ENCODE measurements at regions not wholly inside any gene's neighbourhood (a gene's known extent, or its start where the extent isn't known, plus 50 kb on each side); places are given as distances from the start of the nearest gene placed in this dataset.
"Not testable (repeated sequence)": the region's sequence is repeated elsewhere in the genome, so short reads cannot be mapped to it uniquely, and the experiment has no call there.

DNA sequence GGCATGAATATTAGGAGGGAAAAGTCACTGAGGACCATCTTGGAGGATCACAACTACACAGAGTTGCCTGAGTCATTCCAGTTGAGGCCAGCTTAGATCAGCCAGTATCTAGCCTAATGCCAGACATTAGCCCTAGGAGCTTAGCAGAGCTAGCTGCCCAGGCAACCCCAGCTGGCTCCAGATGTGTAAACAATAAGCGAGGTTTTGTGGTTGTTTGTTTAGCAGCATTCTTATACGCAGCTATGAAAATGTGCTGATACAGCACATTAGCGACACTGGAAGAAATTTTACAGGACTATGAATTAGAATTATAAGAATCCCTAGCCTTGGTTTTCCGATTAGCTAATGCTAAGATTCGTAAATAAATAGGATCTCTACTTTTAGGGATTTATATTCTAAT lies 59.3 kb downstream of the BTBD3 start:
- DNase-seq: no peak

DNA sequence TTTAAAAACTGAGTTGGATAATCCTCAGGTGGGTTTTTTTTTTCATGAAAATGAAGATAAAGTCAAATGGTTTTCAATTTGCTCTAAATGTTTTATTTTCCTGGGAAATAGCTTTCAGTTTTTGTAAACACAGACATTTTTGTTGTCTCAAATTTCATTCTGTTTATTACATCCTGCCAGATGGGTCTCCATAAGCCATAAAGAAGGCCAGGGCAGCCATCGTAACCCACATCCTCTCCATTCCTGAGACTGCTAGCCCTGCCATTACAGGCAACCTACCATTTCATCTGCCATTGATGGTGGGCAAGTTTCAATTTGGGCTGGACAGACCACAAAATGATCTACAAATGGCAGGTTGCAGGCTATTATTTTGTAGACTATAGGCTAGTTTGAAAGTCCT lies 60.8 kb downstream of the BTBD3 start:
- DNase-seq: no peak

DNA sequence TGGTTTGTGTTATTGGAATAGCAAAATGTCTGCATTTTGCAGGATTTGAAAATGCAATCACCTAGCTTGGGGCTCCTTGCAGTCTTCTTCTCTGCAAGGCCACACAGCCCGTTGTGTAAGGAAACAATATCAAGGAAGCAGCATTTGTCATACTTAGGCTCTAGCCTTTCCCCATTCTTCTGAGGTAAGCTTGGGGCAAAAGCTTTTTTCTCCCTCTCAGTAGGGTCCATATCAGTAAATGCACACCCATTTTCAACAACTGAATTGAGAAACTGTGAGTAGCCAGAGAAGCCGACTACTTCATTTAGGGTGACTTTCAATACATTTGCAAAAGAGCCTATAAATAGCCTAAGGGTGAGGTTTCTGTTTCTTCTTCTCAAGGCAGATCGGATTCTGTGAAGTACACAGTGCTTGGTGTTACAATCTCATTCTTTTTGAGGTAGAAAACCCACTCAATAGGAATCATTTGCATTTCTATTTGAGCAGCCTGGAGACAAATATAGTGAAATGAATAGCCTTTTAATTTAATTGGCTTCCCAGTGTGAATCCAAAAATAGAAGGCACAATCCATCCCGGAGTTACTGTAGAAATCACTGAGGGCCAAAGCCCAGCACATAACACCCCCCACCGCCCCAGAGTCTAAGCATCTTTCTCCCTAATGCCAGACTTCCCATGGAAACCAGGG lies 61.8 kb downstream of the BTBD3 start:
- no peak for DNase-seq

DNA sequence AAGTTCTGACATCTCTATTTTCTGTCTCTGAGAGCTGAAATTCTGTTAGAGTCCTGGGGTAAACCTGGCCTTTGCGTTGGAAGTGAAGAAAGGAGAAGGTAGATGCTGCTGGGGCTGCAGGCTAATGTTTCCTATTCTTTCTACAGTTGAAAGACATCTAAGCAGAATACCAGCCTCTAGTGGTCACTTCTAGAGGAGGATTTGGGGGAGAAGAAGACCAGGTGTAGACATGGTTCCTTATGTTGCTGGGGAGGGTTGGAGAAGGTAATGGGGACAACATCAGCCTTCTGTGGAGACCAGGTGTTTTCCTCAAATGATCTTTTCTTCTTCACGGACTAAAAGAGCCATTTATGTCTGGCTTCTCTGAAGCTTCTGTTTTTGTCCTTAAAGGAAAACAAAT lies 62.6 kb downstream of the BTBD3 start:
- no peak for DNase-seq

DNA sequence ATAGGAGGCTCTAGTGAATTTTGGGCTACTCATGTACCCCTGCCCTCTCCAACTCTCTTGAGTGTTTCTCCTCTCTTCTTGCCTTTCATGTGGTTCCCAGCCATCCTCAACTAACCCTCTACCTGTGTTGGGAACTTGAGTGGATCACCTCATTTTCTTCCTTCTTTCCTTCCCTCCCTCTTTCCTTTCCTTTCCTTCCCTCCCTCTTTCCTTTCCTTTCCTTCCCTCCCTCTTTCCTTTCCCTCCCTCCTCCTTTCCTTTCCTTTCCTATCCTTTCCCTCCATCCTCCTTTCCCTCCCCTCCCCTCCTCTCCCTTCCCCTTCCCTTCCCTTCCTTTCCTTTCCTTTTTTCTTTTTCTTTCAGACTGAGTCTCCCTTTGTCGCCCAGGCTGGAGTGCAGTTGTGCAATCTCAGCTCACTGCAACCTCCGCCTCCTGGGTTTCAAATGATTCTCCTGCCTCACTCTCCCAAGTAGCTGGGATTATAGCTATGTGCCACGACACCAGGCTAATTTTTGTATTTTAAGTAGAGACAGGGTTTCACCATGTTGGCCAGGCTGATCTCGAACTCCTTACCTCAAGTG lies 63.8 kb downstream of the BTBD3 start:
- no peak for DNase-seq

DNA sequence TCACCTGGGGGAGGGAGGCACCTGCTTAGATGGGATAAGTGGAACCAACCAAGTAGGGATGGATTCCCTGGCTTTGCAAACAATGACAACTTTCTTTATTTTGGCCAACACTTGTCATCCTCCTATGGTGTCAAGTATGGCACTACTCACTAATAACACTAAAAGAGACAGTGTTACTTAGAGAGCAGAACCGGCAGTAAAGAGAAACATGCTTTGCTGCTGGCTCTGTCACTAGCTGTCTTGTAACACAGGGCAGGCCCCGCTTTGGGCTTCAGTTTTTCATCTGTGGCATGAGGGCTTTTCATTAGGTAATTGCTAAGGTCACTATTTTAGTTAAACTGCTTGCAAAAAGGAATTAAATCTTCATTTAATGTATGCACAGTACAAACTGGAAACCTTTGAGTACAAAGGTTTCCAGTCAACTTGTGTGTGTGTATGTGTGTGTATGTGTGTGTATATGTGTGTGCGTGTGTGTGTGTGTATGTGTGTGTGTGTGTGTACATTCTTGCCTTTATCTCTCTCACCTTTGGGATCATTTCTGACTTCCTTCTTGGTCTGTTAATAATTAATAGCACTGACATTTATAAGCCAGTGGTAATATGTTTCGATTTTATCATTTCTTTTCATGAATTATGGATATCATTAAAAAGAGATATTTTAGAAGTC lies 64.7 kb downstream of the BTBD3 start:
- no peak for DNase-seq

DNA sequence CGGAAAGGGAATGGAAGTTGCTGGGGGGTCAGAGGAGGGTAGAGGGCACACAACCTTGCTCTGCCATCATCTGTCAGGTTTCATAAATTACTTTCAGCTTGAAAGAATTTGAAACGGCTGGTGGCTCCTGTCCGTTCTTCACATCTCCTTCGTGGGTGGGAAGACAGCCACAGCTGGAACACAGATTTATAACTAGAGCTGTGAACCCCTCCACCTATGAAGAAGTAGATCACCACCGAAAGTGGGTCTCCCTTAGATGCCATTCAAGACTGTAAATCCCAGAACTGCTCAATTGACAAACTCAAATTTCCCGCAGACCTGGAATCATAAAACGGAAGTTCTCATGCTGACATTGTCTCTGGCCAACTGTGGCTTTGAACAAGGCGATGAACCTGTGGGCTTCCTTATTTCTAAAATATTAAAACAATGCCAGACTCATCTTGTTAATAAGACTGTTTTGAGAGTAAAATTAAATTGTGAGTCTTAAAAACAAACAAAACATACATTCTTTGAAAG lies 65.3 kb downstream of the BTBD3 start:
- DNase-seq: no peak

DNA sequence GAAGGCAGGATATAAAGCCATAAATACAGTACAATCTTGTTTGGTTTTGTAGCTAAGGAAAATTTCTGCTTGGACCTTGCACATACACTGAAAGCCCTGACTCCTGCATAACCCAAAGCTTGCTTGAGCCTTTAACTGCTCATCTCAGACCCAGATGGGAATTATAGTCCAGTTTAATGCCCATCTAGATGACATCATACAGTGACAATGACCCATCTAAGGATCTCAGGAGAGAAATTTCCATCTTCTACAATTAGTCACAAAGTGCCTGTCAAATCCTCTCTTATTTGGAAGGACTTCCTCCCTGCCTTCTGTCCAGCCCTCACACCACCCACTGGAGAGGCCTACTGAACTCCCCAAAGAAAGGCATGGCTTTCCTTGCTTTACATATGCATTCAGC lies 69.3 kb downstream of the BTBD3 start:
- DNase-seq: no peak

DNA sequence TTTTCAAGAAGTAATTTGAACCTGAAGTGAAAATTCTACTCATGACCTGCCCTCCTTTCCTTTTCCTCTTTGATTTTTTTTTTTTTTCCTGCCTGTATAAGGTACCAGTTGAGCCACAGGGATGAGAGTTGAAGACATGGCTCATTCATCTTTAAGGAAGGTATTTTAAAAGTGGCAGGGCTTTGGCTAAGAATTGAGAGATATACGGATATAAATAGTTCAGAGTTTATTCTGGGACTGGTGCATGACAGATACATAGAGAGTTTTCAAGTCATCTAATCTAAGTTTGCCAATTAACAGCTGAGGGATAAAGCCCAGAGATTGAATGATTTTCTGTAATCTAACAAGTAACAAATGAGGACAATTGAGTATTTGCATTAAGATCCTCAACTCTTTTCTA lies 69.8 kb downstream of the BTBD3 start:
- no peak for DNase-seq

DNA sequence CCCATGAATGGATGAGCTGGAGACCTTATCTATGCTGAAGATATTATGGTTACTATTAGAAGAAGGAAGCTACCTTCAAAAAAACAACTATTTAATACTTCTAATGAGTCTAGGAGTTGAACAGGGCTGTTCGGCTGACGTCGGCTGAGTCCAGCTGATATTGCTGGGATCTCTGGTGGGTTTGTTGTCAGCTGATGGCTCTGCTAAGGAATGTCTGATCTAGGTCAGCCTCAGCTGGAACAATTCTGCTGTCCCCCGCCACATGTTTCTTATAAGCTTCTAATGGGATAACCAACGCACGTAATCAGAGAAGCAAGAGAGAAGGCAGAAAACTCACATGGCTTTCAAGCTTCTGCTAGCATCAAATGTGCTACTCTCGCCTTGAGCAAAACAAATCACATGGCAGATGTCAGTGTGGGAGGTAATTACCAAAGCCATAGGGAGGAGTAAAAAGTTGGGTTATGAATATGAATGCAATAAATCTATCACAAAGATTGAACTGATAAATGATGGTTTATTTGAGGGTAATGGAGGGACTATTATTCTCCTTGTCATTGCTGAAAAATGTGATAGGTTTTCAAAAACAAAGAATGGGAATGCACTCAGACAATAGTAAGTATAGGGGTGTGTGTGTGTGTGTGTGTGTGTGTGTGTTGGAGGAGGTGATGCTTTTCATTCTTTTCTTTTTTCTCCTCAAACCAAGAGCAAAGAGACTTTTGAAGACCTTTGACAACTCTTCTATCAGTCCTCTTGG lies 71.5 kb downstream of the BTBD3 start:
- DNase-seq: no peak

DNA sequence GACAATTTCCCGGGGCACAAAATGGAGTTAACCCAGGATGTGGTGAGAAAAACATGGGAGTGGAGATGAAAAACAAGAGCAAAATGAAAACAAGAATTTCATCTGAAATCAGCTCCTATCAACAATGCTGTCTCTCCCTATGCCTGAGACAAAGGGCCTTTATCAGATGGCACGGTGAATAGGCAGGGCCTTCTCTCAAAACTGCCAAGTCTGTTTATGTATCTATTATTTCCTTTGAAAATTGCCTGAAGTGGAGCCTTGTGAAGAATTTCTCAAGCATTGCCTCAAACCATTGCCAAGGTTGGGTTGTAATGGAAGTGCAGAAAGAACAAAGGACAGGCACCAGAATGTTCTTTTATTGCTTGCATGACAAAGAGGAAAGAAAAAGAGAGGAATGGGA lies 74.7 kb downstream of the BTBD3 start:
- DNase-seq: no peak

DNA sequence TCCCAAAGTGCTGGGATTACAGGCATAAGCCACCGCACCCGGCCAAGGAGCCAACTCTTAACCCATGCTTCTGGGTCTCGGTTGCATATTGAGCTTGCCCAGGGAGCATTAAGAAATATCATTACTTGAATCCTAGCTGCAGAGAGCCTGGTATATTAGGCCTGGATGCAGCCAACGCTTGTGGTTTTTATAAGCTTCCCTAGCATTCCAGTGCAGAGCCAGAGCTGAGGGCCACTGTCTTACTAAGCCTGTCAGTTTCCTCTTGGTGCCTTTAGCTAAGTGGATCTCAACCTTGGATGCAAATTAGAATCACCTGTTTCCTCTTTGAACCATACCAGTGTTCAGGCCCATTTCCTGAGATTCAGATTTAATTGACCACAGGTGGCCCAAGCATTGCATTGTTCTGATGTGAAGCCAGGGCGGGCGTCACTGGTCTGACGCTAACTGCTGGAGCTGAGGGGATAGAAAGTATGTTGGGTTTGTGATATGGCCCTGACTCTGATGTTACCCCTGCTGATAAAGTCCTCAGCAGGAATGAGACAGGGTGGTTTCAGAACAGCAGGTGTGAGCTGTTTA lies 76.3 kb downstream of the BTBD3 start:
- DNase-seq: no peak

DNA sequence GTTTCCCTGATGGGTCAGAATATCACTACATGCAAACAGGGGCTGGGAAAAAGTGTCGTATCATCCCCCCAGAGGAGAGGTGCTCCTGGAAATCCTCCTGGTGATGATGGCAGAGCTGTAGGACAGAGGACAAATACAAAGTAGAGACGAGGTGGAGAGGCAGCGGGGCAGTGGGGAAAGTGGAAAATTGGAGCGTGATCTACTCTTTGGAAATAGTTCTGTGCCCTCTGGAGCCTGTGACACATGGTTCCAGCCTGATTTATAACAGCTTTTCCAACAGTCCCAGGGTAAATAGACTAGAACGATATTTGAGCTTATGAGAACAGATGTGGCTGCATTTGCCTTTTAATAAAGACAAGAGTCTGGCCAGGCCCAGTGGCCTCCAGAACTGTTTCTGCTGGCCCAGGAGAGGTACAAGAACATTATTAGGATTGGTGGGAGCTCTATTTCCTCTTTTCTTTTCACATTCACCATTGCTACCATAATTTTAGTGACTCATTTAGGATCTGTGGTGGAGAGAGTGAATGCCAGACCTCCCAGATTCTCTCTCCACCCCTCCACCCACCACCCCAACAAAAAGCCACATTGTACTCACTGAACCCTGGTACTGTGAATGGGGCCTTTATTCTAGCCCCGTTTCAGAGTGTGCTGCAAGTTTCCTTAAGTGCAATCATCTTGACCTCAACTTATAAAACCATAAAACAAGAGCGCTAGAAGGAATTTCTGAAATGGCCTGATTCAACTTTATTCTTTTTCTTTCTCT lies 78.3 kb downstream of the BTBD3 start:
- no peak for DNase-seq

DNA sequence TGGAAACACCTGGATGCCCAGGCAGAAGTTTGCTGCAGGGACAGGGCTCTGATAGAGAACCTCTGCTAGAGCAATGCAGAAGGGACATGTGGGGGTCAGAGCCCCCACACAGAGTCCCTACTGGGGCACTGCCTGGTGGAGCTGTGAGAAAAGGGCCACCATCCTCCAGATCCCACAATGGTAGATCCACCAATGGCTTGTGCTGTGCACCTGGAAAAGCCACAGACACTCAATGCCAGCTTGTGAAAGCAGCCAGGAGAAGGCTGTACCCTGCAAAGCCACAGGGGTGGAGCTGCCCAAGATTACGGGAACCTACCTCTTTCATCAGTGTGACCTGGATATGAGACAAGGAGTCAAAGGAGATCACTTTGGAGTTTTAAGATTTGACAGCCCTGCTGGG lies 87.1 kb downstream of the BTBD3 start:
- not testable (repeated sequence) for DNase-seq

DNA sequence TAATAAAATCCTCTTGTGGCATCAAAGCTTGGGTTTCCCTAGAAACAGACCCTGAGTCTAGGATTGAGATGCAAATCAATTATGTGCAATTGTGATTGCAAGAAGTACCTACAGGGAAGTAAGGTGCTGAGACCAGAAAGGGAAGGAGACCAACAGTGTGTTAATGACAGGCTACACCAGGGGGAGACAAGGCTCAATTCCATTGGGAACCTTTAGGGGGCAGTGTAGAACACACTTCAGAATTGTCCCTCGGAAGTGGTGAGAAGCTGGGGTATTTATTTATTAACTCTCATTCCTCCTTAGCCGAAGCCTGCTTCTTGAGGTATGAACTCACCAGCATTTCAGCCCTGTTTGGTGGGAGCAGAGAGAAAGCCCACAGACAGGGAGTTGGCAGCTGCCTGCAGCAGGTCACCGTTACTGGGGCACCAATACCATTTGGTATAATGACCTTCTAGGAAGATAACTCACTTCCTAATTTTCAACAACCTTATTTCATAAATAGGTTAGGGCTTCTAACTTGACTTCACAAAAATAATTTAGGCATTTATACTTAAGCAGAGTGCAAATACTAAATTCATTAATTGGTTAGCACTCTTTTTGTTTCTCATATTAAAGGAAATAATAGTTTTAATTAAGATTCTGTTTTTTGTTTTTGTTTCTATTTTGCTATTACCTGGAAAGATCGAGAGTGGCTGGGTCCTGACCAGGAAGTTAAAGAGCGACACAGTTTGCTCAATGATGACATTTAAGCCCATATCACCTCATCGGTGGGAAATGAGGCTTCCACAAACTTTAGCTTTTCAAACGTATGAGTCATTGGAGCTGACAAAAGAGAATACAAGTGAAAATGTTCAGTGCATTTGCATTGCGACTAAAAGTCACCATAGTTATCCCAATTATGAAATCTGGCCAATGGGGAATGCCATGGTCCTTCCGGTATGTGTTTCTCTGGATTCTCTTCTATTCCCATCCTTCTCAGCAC lies 94.8 kb downstream of the BTBD3 start:
- DNase-seq: peak; percentile 82 to 84

DNA sequence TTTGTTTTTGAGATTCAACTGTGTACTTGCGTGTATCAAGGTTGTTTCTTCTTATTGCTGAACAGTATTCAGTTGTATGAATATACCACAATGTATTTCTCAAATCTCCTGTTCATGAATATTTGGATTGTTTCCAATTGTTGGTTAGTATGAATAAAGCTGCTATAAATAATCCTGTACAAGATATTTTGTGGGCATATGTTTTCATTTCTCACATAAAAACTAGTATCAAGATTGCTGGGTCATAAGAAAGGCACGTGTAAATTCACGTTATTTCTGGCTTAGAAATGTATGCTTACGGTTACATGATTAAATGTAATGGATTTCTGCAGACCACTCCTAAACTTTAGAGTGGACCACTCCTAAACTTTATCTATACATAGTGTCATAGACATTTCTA lies 96.6 kb downstream of the BTBD3 start:
- DNase-seq: no peak

DNA sequence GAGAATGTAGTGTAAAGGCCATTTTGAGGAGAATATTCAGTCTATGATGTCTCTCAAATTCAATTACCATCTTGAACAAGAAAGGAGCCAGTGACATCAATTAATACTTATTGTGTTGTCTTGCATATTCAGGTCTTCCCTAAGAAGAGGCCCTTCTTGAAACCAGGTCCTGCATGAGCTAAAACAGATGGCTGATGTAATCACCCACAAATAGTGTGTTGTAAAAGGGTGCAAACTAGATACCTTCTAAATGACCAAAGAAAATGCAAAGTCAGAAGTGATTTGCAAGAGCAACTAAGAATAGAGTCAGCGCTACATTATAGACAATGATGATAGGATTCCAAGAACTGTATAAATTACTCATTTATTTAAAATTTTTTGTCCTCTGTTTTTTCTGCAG lies 97.0 kb downstream of the BTBD3 start:
- no peak for DNase-seq

DNA sequence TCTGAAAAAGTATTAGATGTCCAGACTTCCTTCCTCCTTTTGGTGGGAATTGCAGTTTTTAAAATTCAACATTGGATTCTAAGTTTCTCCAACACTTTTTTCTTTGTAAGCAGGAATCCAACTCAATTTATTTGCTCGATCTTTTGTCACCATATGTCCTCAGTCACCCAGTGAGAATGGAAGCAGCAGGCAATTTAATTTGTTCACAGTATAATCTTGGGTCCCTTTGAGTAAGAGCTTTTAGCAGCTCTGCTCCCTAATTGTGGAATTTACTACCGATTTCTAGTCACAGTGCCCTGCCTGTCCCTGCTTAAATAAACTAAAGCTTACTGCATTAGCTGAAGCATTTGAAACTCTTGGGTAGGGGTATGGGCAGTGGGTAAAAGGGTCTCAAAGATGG lies 98.6 kb downstream of the BTBD3 start:
- DNase-seq: no peak

DNA sequence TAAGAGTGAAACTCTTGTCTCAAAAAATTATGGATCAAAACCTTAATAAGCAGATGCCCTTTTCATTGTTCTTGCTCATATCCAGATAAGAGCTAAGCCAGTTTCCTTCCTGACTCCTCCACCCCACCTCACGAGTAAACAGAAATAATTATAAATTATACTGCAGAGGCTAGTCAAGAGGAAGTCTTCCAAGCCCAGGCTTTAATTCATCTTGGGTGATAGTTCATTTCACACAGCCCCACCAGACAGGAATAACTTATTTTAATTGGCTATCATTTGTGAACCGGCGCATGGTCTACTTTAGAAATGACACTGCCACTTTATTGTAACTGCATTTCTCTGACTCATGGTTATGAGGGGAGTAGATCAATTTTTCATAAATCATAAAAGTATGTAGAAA lies 102.0 kb downstream of the BTBD3 start:
- no peak for DNase-seq

DNA sequence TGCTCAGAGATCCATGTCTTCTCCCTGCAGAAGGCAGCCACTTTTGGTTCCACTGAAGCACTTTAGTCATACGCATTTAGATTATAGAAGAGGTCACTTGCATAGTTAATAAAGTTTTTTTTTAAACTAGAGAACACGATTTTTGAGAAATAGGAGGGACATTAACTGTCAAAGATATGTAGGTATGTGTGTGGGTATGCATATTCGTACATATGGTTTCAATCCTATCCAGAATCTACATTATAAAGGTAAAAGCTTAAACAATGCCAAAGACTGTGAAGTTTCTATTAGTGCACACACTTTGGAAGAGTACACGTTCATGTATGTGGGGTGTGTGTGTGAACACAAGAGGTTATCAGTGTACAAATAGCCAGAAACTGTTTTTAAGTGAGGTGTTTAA lies 103.2 kb downstream of the BTBD3 start:
- DNase-seq: no peak

DNA sequence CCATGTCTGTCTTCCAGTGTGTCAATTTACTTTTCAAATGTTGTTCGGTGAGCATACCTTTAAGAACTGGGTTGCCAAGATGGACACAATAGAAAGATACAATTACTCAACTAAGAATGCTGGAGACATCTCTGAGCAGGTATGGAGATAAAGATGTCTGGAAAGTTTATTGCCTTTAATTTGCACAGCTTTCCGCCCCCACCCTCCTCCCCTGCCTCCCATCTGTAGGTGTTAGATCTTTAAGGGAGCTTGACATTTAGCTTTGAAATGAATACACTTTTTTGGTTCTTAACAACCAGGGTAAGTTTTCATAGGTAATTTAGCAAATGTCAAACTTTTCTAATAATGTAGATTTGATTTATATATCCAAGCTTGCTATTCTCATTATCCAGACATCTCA lies 104.4 kb downstream of the BTBD3 start:
- DNase-seq: no peak

All from inflammatory macrophage (primary cell).